Left ventricle myocardium inferior (tissue), 1 donor: ENCODE measurements at regions not wholly inside any gene's neighbourhood (a gene's known extent, or its start where the extent isn't known, plus 50 kb on each side); places are given as distances from the start of the nearest gene placed in this dataset.

Experiments
- DNase-seq: peaks from one replicate; pipeline ENCODE4 v3.0.0-alpha.2; 2020
- H3K27ac ChIP-seq: fragments of 200-600 bp; replicated peaks from 2 replicates; pipeline ENCODE4 v1.8.0; 2021
- H3K27me3 ChIP-seq: fragments of 200-600 bp; 2 replicates; pipeline ENCODE4 v1.8.0; 2021; ENCODE audit warnings: low read depth
- H3K36me3 ChIP-seq: fragments of 200-600 bp; 2 replicates; pipeline ENCODE4 v1.8.0; 2021
- H3K4me1 ChIP-seq: fragments of 200-600 bp; 2 replicates; pipeline ENCODE4 v1.8.0; 2021
- H3K4me3 ChIP-seq: fragments of 200-600 bp; 2 replicates; pipeline ENCODE4 v1.8.0; 2021; ENCODE audit warnings: mild to moderate bottlenecking, moderate library complexity
- H3K9me3 ChIP-seq: fragments of 200-600 bp; replicated peaks from 2 replicates; pipeline ENCODE4 v1.8.0; 2021
- intact Hi-C: fragments of 100-400 bp; cut with micrococcal nuclease; formaldehyde crosslinking; loops from one replicate; pipeline ENCODE4 v1.11.0; 2022
- TF ChIP-seq, protein P1 (sequence below): fragments of 200-600 bp; IDR thresholded peaks from 2 replicates; pipeline ENCODE4 v1.8.0; 2021; ENCODE audit warnings: antibody characterized with exemption, mild to moderate bottlenecking, borderline replicate concordance
- donor health status: DM: no; HTN: yes; CAD: no; lungs with severe emphysema.

DNA sequence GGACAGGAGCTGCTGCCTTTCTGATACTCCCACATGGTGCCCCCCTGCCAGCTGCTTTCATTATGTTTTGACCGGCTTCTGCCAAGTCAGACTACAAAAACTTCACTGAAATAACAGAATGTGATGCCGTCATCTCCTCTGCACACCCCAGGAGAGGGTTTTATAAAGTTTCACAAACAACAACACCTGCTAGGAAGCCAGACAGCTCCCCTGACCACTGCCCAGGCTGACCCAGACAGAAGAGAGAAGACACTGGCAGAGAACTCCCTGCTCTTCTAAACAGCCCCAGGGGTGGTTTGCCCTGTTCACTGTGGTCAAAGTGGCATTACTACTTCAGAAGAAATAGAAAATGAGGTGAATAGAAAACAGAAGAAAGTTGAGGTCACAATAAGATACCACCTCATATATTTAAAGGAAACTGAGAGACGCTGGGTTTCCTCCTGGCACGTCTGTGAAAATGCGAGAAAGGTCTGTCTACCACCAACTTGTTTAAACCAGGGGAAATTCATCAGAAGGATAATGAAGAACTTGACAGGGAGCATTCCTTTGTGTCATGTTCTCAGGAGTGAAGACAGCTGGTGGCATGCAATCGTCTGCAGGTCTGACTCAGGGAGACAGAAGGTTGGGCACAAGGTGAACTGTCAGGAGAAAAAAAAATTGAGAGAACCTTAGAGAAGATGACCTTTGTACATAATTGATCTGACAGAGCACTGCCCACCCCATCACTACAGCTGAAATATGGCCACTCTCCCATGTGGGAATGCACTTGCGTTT, 119.0 kb upstream of the NFIA start:
- no peaks in the 10 kb centered on the region for H3K4me1 ChIP-seq
- H3K36me3 ChIP-seq: peaks cover 7% of the 10 kb centered on the region
- TF ChIP-seq, protein P1, sequence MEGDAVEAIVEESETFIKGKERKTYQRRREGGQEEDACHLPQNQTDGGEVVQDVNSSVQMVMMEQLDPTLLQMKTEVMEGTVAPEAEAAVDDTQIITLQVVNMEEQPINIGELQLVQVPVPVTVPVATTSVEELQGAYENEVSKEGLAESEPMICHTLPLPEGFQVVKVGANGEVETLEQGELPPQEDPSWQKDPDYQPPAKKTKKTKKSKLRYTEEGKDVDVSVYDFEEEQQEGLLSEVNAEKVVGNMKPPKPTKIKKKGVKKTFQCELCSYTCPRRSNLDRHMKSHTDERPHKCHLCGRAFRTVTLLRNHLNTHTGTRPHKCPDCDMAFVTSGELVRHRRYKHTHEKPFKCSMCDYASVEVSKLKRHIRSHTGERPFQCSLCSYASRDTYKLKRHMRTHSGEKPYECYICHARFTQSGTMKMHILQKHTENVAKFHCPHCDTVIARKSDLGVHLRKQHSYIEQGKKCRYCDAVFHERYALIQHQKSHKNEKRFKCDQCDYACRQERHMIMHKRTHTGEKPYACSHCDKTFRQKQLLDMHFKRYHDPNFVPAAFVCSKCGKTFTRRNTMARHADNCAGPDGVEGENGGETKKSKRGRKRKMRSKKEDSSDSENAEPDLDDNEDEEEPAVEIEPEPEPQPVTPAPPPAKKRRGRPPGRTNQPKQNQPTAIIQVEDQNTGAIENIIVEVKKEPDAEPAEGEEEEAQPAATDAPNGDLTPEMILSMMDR: no peak
- peaks cover 25% of the 10 kb centered on the region for H3K9me3 ChIP-seq
- DNase-seq: no peak
- intact Hi-C loops: no loop called here
- H3K27me3 ChIP-seq: no peaks in the 10 kb centered on the region
- H3K27ac ChIP-seq: no peak overlapping the region
- H3K4me3 ChIP-seq: no peak overlapping the region

- H3K27ac ChIP-seq: no peak overlapping the region
- TF ChIP-seq, protein P1: no peak
- H3K9me3 ChIP-seq: peaks cover 17% of the 10 kb centered on the region
- no peaks in the 10 kb centered on the region for H3K27me3 ChIP-seq
- no peaks in the 10 kb centered on the region for H3K4me1 ChIP-seq
- no peak overlapping the region for H3K4me3 ChIP-seq
- peaks cover 7% of the 10 kb centered on the region for H3K36me3 ChIP-seq
- DNase-seq: no peak
- intact Hi-C loops: no loop called here
These were observed 121.4 kb upstream of the NFIA start for GRCh38 chr1:60960891-60961461.

DNA sequence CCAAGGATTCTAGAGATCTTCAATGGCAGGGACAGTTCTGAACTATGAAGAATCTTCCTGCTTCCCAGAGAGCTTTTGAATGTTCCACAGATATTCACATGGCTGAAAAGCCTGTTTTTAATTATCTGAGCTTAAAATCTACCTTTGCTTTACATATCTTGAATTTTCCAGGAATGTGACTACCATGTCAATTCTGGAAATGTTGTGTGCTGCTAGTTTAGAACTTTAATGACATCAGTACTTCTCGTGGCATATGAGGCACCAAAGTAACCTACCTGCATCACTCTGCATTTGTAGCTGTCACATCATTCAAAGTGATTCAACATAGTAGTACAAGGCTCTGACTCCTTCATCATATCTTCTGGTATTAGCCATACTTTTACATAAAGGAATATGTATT, 122.7 kb upstream of the NFIA start:
- Histone ChIP-seq H3K27ac (no peak overlapping the region), H3K4me1 (no peaks in the 10 kb centered on the region), H3K36me3 (no peaks in the 10 kb centered on the region), H3K4me3 (no peak overlapping the region), H3K27me3 (no peaks in the 10 kb centered on the region), H3K9me3 (peaks cover 13% of the 10 kb centered on the region)
- TF ChIP-seq, protein P1: no peak
- intact Hi-C loops: no loop called here
- DNase-seq: no peak

DNA sequence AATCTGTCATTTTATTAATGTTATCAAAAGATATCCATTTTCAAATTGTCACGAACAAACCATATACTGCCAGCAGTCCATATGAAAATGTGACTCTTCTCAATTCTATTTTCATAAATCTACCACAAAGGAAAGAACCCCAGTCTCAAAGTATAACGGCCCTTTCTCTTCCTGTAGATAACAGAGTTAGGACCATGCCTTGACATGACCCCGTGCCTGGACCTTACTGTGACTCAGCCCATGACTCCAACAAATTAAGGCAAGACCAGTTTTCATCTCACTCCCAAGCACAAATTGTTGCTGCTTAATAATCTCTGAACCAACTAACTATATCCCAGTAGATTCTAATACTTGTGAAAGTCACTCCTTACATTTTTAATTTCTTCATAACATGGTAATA, 124.4 kb upstream of the NFIA start:
- Histone ChIP-seq H3K9me3 (peaks cover 10% of the 10 kb centered on the region), H3K4me1 (no peaks in the 10 kb centered on the region), H3K36me3 (no peaks in the 10 kb centered on the region), H3K4me3 (no peak overlapping the region), H3K27me3 (no peaks in the 10 kb centered on the region), H3K27ac (no peak overlapping the region)
- TF ChIP-seq, protein P1: no peak
- no peak for DNase-seq
- intact Hi-C loops: no loop called here

GRCh38 chr1:60956520-60956919, 125.8 kb upstream of the NFIA start:
- Histone ChIP-seq H3K4me3 (no peak overlapping the region), H3K36me3 (no peaks in the 10 kb centered on the region), H3K27ac (no peak overlapping the region), H3K27me3 (no peaks in the 10 kb centered on the region), H3K9me3 (peaks cover 10% of the 10 kb centered on the region), H3K4me1 (no peaks in the 10 kb centered on the region)
- DNase-seq: no peak
- intact Hi-C loops: no loop called here
- TF ChIP-seq, protein P1: no peak
